HG03442 (cell line): ENCODE measurements at regions not wholly inside any gene's neighbourhood (a gene's known extent, or its start where the extent isn't known, plus 50 kb on each side); places are given as distances from the start of the nearest gene placed in this dataset.
"Not testable (repeated sequence)": the region's sequence is repeated elsewhere in the genome, so short reads cannot be mapped to it uniquely, and the experiment has no call there.

Experiments used
- ATAC-seq: cut with Tn5 transposase; IDR thresholded peaks from one replicate; pipeline ENCODE4 v1.9.1; 2021; ENCODE audit warnings: mild to moderate bottlenecking, moderate library complexity; ENCODE audit not compliant: unreplicated experiment

DNA sequence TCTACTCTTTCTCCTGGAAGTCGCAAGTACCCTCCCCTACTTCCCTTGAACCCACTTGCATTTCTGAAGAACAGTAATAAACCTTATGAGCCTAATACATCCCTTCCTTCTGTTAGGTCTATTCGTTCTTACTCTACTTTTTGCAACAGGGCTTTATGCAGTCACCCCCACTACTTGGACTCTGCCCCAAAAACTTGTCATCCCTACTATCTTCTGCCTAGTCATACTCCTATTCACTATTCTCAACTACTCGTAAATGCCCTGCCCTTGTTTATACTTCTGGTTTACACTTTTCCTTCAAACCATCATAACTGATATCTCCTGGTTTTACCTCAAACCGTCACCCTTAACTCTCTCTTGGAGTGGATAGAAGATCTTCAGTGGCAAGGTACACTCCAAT lies 55.2 kb upstream of the SLIT2 start:
- ATAC-seq: no peak

DNA sequence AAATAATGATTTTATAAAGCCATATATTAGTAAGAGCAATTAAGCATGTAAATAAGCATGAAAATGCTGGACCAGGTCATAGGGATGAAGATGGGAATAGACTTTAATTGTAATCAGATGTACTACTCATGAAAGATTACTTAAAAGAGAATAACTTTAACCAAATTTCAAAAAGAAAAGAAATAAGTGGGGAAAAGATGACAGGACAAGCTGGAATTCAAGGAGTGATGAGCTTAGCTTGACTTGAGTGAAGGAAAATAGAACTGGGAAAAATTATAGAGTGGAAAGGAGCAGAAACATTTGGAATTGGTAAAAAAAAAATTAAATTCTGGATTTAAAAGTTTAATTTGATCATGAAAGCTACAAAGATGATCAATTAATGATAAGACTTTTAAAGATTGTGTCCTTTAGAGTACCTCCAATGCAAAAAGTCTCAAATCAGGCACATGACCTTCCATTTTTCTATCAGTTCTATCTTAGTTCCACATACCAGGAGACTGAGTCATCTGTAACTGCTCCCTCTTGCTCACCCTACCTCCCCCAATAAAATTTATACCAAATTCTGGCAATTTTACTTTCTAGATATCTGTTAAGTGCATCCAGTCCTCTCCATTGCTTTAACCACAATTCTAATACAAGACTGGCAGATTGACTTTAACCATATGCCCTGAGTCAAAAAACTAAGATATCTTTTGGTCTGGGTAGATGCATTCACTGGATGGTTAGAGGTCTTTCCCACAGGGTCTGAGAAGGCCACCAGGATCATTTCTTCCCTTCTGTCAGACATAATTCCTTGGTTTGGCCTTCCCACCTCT lies 56.4 kb upstream of the SLIT2 start:
- ATAC-seq: no peak

DNA sequence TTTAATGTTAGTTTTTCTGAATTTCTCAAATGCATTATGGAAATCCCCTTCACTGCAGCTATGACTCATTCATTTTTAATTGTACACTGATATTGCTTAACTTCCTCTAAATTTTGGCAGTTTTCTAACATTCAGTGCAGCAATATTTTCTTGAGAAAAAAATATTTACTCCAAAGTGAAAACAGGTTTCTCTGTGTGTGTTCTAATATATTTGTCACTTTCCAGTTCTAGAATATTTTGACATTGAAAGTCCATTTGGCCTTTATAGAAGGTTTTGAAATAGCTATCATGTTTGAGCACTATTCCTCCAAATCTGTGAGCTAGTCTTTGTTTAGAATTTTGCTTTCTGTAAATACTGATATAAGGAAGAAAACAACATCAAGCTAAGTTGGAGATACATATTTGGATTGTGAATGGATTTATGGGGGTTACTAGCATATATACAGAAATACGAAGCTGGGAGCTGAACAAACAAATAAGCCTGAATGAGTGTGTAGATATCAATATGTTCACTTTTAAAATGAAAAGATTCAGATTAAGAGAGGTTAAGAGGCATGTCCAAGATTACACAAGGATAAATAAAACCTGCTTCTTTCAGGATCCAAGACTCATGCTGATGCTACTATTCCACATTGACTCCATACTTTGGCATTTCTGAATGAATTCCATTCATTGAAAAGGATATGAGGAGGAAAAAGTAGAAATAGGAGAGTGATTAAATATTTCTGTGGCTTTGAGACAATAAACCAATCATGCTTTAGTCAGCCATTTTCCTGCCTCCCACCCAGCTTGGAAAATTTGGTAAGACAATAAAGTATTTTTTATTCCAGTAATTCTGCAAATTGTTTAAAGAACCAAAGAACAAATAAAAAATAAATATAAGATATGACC lies 57.3 kb upstream of the SLIT2 start:
- no peak for ATAC-seq

DNA sequence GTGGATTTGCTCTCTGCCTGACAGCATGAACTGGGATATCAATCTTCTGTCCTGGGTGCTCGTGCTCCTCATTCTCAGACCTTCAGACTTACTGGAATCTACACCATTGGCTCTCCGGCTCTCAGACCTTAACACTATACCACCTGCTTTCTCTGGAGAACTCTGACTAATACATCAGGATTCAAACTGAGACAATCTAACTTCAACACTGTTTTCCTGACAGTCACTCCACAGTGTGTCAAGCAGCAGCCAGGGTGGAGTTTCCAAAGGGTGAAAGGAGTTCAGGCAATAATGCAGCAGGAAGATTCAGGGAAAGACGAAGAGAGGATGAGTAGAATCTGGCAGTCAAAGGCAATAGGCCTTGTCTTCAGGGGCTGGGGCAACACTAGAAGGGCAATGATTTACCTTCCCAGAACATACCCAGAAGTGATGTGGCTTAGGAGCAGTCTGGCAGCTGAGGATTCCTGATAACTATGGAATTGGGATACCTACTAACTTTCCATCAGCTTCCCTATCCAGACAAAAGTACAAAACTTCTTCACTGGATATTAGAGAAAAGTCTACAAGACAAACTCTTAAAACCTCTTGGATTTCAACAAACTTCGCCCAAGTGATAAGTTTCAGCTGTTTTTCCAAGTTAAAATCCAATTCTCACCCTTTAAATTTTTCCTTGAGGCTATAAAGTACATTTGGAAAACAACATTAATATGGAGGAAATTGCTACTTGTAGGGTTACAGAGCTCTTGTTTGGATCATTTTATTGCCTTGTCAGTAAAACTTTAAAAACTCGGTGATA lies 58.4 kb upstream of the SLIT2 start:
- ATAC-seq: no peak

DNA sequence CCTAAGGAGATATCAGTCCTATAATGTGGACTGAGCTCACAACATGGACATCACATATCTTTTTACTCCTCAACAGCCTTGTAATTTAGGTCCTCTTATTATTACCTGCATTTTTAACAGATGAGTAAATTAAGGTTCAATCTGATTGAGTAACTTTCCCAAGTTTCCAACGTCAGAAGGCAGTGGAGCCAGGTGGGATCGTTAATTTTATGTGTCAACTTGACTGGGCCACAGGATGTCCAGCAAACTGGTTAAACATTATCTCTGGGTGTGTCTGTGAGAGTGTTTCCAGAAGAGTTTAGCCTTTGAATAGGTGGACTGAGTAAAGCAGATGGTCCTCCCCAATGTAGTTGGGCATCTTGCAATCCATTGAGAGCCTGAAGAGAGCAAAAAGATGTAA lies 59.0 kb upstream of the SLIT2 start:
- ATAC-seq: no peak

DNA sequence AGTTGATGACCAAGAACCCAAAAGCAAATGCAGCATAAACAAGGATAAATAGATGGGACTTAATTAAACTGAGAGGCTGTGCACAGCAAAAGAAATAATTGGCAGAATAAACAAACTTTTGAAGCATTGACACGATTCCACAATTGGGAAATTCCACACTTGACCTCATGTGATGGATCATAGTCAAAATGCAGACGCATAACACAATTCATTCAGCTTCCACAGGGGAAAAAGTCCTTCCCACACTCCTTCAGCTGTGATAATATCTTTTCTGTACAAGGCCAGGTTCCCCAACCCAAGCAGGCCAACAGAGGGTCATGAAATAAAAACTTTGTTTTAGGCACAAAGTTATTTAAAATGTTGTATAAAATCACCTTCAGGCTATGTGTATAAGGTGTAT lies 66.6 kb upstream of the SLIT2 start:
- no peak for ATAC-seq

DNA sequence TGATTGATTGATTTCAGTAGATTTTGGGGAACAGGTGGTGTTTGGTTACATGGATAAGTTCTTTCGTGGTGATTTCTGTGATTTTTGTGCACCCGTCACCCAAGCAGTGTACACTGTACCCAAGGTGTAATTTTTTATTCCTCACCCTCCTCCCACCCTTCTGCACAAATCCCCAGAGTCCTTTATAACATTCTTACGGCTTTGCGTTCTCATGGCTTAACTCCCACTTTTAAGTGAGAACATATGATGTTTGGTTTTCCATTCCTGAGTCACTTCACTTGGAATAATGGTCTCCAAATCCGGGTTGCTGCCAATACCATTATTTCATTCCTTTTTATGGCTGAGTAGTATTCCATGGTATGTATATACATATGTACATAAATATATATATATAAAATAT lies 68.6 kb upstream of the SLIT2 start:
- ATAC-seq: not testable (repeated sequence)

DNA sequence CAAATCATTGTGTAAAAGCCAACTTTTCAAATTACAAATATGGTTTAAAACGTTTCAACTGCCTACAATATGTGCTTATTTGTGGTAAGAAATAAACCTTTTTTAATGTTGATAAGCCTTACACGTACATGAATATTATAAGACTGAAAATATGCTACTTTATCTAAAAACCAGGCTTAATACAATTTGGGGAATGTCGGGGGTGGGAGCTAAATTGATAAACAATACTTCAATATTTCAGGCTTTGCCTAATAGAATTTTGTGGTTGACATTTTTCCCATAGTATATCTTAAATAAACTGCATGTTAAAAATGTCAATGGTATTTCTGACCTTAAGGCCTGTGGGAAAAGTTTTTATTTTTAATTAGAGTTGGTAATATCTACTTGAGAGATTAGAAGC lies 69.8 kb upstream of the SLIT2 start:
- no peak for ATAC-seq

DNA sequence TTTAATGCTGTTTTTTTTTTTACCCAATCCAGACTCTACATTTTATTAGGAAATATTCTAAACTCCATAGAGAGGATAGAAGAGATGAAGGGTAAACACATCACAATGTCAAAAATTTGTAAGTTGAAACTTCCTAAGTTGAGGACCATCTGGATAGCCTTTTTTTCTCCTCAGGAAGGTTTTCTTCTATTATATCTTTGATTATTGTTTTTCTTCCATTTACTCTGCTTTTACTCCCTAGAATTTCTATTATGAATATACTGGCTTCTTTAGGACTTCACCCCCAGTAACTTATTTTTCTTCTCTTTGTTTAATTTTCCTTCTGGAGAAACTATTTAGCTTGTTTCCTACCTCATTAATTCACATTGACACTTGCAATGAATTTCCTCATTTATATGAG lies 71.2 kb upstream of the SLIT2 start:
- no peak for ATAC-seq

DNA sequence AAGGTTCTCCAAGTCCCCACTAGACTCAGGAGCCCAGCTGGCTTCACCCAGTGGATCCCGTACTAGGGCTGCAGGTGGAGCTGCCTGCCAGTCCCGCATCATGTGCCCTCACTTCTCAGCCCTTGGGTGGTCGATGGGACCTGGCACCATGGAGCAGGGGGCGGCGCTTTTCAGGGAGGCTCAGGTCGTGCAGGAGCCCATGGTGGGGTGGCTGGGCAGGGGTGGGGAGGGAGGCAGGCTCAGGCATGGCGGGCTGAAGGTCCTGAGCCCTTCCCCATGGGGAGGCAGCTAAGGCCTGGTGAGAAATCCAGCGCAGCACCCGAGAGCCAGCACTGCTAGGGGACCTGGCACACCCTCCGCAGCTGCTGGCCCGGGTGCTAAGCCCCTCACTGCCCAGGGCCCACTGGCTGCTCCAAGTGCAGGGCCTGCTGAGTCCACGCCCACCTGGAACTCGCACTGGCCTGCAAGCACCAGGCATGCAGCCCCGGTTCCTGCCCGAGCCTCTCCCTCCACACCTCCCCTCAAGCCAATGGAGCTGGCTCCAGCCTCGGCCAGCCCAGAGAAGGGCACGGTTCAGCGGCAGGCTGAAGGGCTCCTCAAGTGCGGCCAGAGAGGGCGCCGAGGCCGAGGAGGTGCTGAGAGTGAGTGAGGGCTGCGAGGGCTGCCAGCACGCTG lies 72.7 kb upstream of the SLIT2 start:
- ATAC-seq: no peak

DNA sequence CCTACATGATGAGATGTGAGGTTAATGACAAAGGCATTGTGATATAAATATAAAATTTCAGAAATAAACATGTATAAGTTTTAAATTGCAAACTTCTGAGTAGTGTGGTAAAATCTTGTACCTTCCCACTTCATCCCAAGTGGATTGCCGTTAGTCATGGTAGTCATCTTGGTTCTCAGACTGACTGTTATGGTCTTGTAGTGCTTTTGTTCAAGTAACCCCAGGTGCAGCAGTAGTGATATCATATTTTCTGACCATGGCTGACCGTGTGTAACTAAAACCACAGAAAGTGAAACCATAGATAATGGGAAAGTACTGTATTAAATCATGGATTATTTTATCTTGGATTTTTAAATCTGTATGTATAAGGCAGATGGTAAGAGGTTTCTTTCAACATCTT lies 74.8 kb upstream of the SLIT2 start:
- no peak for ATAC-seq

DNA sequence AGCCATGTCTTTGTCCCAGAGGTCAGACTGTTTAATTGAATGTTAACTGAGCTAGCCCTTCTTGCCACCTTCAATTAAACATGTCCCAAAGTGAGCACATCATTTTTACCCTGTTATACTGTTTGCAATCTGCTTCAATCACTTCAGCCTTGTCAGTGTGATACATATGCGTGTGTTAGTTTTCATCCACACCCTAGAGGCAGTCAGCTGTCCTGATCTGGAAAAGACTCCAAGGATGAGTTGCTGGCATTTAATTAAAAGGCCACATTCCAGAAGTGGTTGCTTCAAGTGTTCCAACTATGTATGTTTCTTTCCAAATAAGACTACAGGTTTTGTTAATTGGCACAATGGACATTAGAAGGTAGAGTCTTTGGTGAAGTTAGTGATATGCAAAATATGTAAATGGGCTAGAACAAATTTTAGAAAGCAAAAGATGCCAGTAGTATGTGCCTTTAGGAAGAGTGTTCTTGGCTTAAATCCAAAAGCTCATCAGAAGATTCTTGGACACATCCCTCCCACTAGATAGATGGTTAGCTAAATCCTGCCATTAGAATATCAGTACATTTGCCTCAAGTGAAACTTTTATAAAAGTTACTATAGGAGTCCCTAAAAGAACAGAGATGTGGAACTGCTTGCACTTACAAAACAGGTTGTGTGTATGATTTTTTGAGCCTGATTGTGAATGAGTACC lies 79.5 kb upstream of the SLIT2 start:
- no peak for ATAC-seq

DNA sequence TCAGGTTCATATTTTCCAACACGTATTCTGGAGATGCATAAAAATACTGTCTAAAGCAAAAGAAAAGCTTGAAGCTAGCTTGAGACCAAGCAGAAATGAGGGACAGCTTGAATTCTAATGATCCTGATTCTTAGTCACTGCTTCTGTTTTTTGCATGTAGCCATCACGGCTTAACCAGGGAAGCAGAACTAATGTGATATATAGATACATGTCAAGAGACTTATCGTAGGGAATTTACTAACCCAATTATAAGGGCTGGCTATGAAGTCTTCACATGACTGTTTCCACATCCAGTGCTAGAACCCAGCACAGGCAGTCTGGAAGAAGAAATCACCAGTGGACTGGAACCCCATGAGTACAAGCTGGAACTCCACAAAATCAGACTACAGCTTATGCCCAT lies 85.2 kb upstream of the SLIT2 start:
- ATAC-seq: no peak

DNA sequence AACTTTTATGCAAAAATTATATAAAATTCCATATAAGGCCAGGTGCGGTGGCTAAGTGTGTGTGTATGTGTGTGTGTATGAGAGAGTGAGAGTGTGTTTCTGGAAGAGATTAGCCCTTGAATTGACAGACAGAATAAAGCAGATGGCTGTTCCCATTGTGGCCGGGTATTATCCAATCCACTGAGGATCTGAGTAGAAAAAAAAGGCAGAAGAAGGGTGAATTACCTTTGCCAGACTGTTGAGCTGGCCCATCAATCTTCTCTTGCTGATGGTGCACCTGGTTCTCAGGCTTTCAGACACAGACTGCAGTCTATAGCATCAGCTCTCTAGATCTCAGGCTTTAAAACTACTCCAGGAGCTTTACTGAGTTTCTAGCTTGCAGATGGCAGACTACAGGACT lies 92.2 kb upstream of the SLIT2 start:
- no peak for ATAC-seq

DNA sequence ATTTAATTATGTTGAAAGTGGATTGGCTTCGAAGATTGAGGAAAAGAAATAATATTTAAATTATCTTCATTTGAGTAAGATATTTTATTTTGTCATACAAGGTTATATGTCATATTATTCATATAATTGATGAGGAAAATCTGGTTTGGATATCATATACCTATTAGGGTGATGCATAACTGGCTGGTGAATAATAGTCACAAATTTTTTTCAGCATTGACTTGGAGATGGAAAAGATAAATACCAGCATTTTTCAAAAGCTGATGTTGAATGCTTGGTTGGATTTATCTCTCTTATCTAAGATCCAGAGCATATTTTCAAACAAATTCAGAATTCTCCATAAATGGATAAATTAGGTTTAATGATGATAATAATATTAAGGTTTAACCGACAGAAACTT lies 93.5 kb upstream of the SLIT2 start:
- no peak for ATAC-seq

DNA sequence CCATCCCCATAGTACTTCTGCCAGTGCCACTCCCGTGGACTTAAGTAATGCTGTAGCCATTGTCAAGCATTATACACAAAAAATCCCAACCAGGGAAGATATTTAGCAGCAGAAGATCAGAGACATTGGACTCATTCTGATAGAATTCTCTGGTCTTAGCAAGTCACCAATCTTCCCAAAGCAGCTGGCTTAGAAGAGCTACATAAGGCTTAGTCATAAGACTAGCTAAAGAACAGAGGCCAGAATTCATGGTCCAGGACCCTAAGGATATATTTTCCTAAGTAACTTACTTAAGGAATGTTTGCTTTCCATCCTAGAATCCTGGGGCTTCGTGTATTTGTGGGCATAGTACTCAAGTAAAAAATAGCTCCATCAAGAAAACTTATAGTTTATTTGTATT lies 100.3 kb upstream of the SLIT2 start:
- ATAC-seq: no peak

DNA sequence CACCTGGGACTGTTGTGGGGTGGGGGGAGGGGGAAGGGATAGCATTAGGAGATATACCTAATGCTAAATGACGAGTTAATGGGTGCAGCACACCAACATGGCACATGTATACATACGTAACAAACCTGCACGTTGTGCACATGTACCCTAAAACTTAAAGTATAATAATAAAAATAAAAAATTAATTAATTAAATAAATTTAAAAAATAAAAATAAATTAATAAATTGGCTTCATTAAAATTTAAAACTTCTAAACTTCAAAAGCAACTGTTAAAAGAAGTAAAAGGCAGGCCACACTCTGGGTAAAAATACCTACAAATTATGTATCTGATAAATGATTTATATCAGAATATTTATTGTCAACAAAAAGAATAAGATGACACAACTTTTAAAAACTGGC lies 102.6 kb upstream of the SLIT2 start:
- ATAC-seq: not testable (repeated sequence)

DNA sequence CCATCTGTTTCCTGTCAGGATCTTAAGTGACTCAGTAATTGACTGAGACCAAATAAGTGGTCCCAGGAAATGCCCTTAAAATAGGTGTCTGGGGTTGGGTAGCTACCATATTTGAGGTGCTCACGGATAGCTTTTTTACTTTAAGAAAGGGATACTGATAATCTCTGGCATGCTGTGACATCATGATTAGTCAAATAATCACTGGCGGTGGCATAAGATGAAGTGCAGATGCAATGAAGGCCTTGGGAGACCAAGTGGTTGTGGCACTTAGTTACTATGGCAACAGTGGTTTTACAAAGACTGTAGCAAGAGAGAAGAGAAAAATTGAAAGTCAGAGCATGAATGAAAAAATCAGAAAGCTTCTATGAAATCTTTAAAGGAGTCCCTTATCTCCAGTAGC lies 114.5 kb upstream of the SLIT2 start:
- no peak for ATAC-seq

DNA sequence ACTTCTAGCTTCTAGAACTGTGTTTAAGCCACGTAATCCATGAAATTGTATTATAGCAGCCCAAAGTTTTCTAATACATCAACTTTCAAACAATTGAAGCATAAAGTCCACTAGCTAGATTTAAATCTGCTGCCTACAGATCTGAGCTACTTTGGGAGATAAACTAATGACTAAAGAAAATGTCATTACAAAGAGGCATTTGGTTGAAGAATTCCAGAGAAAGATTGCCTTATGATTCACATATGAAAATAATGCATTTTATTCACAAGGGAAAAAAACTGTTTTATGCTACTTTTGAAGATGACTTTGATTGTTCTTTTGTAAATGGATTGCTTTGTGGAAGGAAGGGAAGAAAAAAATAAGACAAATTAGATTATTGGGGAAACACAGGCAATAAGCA lies 124.1 kb upstream of the SLIT2 start:
- ATAC-seq: no peak

DNA sequence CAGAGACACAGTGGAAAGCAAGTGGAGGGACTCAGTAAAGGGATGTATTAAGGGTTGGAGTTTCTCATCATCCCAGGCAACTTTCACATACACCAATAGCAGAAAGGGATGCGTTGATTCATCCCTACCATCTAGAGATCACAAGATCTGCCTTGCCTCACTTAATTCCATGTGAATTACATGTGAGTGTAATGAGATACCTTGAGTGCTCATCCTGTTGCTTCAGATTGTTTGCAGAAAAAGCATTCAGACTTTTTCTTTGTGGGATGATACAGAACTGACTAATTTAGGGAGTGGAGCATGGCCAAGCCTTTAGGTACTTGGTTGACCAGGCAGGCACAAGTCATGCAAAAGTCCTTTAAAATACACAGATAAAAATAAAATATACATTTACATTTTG lies 124.8 kb upstream of the SLIT2 start:
- ATAC-seq: no peak
